ENCODE measurements at regions not wholly inside any gene's neighbourhood (a gene's known extent, or its start where the extent isn't known, plus 50 kb on each side); places are given as distances from the start of the nearest gene placed in this dataset.

DNA sequence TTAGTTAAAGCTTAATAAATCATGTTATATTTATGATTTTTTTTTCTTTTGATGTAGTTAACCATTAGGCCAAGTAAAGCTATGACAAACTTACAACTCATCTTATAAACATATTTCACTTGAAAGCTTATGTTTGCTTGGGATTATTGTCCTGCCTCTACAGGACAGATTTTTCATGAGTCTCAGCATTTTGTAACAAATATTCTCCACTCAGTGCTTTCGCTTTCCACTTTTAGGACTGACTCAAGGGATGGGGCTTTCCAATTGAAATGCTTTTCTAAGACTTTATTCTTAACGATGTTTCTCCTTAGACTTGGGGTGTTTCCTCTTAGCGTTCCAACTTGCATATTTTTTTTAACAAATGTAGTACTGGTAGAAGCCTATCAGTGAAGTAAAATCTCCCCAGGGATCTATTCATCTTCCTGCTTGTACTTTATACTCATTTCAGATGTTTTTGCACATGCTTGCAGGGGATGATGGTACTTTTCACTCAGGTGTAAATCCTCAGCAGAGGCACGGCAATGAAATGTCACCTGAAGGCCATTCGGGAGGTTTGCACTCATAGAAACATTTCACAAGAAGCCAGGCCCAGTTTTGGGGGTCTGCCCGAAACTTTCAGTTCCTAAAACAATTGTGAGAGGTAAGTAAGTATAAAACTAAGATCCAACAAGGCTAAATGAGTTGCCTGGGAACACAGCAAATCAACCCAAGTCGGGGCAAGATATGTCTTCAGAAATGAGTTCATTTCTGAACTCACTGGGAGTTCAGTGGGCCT is 298.1 kb upstream of the FOXQ1 start:
- no peak for TF ChIP-seq EZH2phosphoT487 (IDR thresholded peaks at IDR 0.05; ENCODE audit: low read depth, severe bottlenecking, unreplicated experiment)
- TF ChIP-seq, protein P1, sequence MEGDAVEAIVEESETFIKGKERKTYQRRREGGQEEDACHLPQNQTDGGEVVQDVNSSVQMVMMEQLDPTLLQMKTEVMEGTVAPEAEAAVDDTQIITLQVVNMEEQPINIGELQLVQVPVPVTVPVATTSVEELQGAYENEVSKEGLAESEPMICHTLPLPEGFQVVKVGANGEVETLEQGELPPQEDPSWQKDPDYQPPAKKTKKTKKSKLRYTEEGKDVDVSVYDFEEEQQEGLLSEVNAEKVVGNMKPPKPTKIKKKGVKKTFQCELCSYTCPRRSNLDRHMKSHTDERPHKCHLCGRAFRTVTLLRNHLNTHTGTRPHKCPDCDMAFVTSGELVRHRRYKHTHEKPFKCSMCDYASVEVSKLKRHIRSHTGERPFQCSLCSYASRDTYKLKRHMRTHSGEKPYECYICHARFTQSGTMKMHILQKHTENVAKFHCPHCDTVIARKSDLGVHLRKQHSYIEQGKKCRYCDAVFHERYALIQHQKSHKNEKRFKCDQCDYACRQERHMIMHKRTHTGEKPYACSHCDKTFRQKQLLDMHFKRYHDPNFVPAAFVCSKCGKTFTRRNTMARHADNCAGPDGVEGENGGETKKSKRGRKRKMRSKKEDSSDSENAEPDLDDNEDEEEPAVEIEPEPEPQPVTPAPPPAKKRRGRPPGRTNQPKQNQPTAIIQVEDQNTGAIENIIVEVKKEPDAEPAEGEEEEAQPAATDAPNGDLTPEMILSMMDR (IDR thresholded peaks at IDR 0.05; ENCODE audit: poor library complexity): no peak
- TF ChIP-seq EZH2 (IDR thresholded peaks at IDR 0.05; ENCODE audit: borderline replicate concordance): no peak

Data from hepatocyte (in vitro differentiated cells).